Esophagus squamous epithelium (tissue), 5 donors: ENCODE measurements at regions not wholly inside any gene's neighbourhood (a gene's known extent, or its start where the extent isn't known, plus 50 kb on each side); places are given as distances from the start of the nearest gene placed in this dataset.

Source experiments
- DNase-seq: peaks from one replicate; lab custom pipeline; 2025; lab: John Stamatoyannopoulos, UW
- H3K27ac ChIP-seq, 4 donors: fragments of 200-600 bp; sonication (generic); one replicate each; pipeline ENCODE4 v1.5.1; 2016 to 2019; ENCODE audit warnings: mild to moderate bottlenecking in 1 of 4
- H3K27me3 ChIP-seq, 4 donors: fragments of 200-600 bp; sonication (generic); 1 replicate in 3 of 4; 2 replicates in 1 of 4; pipeline versions ENCODE4 v1.5.1 to v1.6.0; 2017 to 2021; ENCODE audit warnings: antibody characterized with exemption in 1 of 4
- H3K36me3 ChIP-seq, 3 donors: fragments of 200-600 bp; sonication (generic); one replicate each; pipeline ENCODE4 v1.5.1; 2016 to 2019
- H3K4me1 ChIP-seq, 3 donors: fragments of 200-600 bp; sonication (generic); one replicate each; pipeline ENCODE4 v1.5.1; 2017 to 2019
- H3K4me3 ChIP-seq, 4 donors: fragments of 200-600 bp; sonication (generic); 1 replicate in 3 of 4; 2 replicates in 1 of 4; pipeline ENCODE4 v1.5.1; 2016 to 2019; ENCODE audit warnings: mild to moderate bottlenecking in 2 of 4, moderate library complexity in 1 of 4
- H3K9me3 ChIP-seq, 3 donors: fragments of 200-600 bp; sonication (generic); one replicate each; pipeline ENCODE4 v1.5.1; 2016 to 2019
- POLR2A ChIP-seq, 4 donors: fragments of 450-650 bp; IDR thresholded peaks; one replicate each; pipeline ENCODE4 v1.6.1; 2017; ENCODE audit warnings: antibody characterized with exemption in 4 of 4, mild to moderate bottlenecking in 4 of 4, moderate library complexity in 3 of 4
- WGBS, 2 donors: methylation state at CpG; one replicate each; pipeline ENCODE4 v1.1.5; 2018; 5-methylcytosine and 5-hydroxymethylcytosine counted together
- intact Hi-C: fragments of 100-400 bp; cut with DNase I; formaldehyde crosslinking; loops from one replicate; pipeline ENCODE4 v1.15.0; 2022
- TF ChIP-seq, protein P1 (sequence below), 6 experiments: fragments of 450-650 bp in 4 of 6; fragments of 200-600 bp in 2 of 6; sonication (generic) in 2 of 6; IDR thresholded peaks; one replicate each; pipeline ENCODE4 v1.5.1; 2016 to 2019; ENCODE audit warnings: antibody characterized with exemption in 6 of 6, mild to moderate bottlenecking in 4 of 6, moderate library complexity in 4 of 6
- donor health status: DM: yes; HTN: yes; CAD: no.

DNA sequence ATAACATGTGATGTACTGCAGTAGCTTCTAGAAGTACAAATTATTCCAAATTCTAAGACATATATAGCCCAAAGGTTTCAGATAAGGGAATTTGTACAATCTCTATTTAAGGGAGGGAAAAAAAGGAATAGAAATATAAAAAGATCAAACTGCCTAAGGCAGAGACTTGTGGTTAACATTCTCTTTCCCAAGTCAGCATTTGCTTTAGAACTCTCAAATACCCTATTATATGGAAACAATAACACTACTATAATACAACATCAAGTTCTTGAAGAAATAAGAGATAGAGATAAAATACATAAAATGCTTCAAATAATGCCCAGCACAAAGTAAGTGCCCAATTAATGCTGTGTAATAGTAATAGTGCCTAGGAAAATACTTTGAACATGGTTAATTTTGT lies 123.1 kb downstream of the CRPPA start:
- Histone ChIP-seq H3K4me3 (no peak overlapping the region), H3K4me1 (no peaks in the 10 kb centered on the region), H3K9me3 (no peaks in the 10 kb centered on the region), H3K36me3 (no peaks in the 10 kb centered on the region), H3K27me3 (no peaks in the 10 kb centered on the region), H3K27ac (no peak overlapping the region)
- intact Hi-C loops: no loop called here
- TF ChIP-seq, protein P1, sequence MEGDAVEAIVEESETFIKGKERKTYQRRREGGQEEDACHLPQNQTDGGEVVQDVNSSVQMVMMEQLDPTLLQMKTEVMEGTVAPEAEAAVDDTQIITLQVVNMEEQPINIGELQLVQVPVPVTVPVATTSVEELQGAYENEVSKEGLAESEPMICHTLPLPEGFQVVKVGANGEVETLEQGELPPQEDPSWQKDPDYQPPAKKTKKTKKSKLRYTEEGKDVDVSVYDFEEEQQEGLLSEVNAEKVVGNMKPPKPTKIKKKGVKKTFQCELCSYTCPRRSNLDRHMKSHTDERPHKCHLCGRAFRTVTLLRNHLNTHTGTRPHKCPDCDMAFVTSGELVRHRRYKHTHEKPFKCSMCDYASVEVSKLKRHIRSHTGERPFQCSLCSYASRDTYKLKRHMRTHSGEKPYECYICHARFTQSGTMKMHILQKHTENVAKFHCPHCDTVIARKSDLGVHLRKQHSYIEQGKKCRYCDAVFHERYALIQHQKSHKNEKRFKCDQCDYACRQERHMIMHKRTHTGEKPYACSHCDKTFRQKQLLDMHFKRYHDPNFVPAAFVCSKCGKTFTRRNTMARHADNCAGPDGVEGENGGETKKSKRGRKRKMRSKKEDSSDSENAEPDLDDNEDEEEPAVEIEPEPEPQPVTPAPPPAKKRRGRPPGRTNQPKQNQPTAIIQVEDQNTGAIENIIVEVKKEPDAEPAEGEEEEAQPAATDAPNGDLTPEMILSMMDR (IDR thresholded peaks at IDR 0.05): no peak
- TF ChIP-seq POLR2A (IDR thresholded peaks at IDR 0.05): no peak
- DNase-seq: no peak

DNA sequence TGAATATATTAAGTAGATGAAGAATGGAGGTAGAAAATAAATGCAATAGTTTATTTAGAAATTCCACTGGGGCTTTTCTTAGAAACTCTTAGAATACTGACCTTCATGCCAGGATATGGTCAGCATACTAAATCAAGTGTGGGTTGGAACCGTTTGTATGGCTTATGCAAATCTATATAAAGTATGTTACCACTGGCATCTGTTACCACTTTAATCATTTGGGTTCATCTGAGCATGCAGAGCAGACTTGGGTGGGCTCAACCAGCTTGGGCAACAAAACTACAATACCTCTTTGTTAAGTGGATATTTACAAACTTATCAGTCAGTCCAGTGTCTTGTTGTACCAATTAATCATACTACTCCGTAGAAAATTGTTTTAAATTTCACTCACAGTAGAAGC lies 125.8 kb downstream of the CRPPA start:
- TF ChIP-seq, protein P1 (IDR thresholded peaks at IDR 0.05): no peak
- TF ChIP-seq POLR2A (IDR thresholded peaks at IDR 0.05): no peak
- Histone ChIP-seq H3K4me3 (no peak overlapping the region), H3K27ac (no peak overlapping the region), H3K36me3 (no peaks in the 10 kb centered on the region), H3K4me1 (no peaks in the 10 kb centered on the region), H3K27me3 (no peaks in the 10 kb centered on the region), H3K9me3 (no peaks in the 10 kb centered on the region)
- DNase-seq: no peak
- intact Hi-C loops: no loop called here
- 25 to 50% methylated on average over 2 of the region's 2 CpGs for WGBS, 2 donors

- no peaks in the 10 kb centered on the region for H3K36me3 ChIP-seq
- no peaks in the 10 kb centered on the region for H3K4me1 ChIP-seq
- no peaks in the 10 kb centered on the region for H3K27me3 ChIP-seq
- intact Hi-C loops: no loop called here
- no peaks in the 10 kb centered on the region for H3K9me3 ChIP-seq
- TF ChIP-seq, protein P1 (IDR thresholded peaks at IDR 0.05): no peak
- TF ChIP-seq POLR2A (IDR thresholded peaks at IDR 0.05): no peak
- 66 to 76% methylated on average over 3 of the region's 3 CpGs for WGBS, 2 donors
- H3K27ac ChIP-seq: no peak overlapping the region
- H3K4me3 ChIP-seq: no peak overlapping the region
- DNase-seq: no peak
Observed at GRCh38 chr7:16293669-16294425, 127.5 kb downstream of the CRPPA start.

- Histone ChIP-seq H3K27me3 (no peaks in the 10 kb centered on the region), H3K9me3 (no peaks in the 10 kb centered on the region), H3K36me3 (no peaks in the 10 kb centered on the region), H3K4me3 (no peak overlapping the region), H3K27ac (no peak overlapping the region), H3K4me1 (no peaks in the 10 kb centered on the region)
- intact Hi-C loops: no loop called here
- 60 to 62% methylated on average over 4 of the region's 4 CpGs for WGBS, 2 donors
- TF ChIP-seq POLR2A (IDR thresholded peaks at IDR 0.05): no peak
- TF ChIP-seq, protein P1 (IDR thresholded peaks at IDR 0.05): no peak
- no peak for DNase-seq
Observed at GRCh38 chr7:16284581-16284980, 136.8 kb downstream of the CRPPA start.

GRCh38 chr7:16278167-16278787 lies 143.1 kb downstream of the CRPPA start:
- Histone ChIP-seq H3K9me3 (no peaks in the 10 kb centered on the region), H3K4me1 (no peaks in the 10 kb centered on the region), H3K27me3 (no peaks in the 10 kb centered on the region), H3K27ac (no peak overlapping the region), H3K36me3 (no peaks in the 10 kb centered on the region), H3K4me3 (no peak overlapping the region)
- intact Hi-C loops: no loop called here
- 83 to 87% methylated on average over 1 of the region's 1 CpG for WGBS, 2 donors
- no peak for DNase-seq
- TF ChIP-seq, protein P1 (IDR thresholded peaks at IDR 0.05): no peak
- TF ChIP-seq POLR2A (IDR thresholded peaks at IDR 0.05): no peak
